ENCODE measurements at regions not wholly inside any gene's neighbourhood (a gene's known extent, or its start where the extent isn't known, plus 50 kb on each side); places are given as distances from the start of the nearest gene placed in this dataset.

- DNase-seq, result no peak
- H3K4me1 ChIP-seq, result peaks cover 4 to 28% of the 10 kb centered on the region in 2 donors
- TF ChIP-seq CTCF (IDR thresholded peaks at IDR 0.05) (no peak), POLR2A (IDR thresholded peaks at IDR 0.05) (no peak)
- H3K27me3 ChIP-seq, result no peaks in the 10 kb centered on the region
- intact Hi-C loops (cut with DNase I; ENCODE audit: low total_unique reads), result no loop called here
- H3K36me3 ChIP-seq, result no peaks in the 10 kb centered on the region
- H3K27ac ChIP-seq, result peak overlapping the region; percentile 4 to 62
- H3K4me3 ChIP-seq, result no peak overlapping the region
- no peaks in the 10 kb centered on the region for H3K9me3 ChIP-seq
These were observed 155.0 kb downstream of the ADAMTS15 start for GRCh38 chr11:130603335-130603906.

DNA sequence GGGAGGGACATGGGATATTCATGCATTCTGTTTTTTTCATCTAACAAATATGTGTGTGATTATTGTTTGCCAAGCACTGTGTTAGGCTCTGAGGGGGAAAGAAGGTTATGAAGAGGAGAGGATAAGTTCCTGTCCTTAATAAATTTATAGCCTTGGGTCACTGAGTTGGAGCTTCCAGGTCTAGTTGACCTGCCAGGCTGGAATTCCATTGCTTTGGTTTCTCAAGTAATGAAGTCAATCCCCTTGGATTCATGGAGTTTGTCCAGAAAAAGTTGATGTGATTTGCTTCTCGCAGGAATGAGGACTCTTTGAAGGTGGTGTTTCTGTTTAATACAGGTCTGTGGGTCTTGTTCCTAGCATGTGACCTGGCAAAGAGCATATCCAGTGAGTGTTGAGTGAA, 156.2 kb downstream of the ADAMTS15 start:
- H3K27ac ChIP-seq, result peak overlapping the region; percentile 14 to 44
- peaks cover 4 to 28% of the 10 kb centered on the region in 2 donors for H3K4me1 ChIP-seq

DNA sequence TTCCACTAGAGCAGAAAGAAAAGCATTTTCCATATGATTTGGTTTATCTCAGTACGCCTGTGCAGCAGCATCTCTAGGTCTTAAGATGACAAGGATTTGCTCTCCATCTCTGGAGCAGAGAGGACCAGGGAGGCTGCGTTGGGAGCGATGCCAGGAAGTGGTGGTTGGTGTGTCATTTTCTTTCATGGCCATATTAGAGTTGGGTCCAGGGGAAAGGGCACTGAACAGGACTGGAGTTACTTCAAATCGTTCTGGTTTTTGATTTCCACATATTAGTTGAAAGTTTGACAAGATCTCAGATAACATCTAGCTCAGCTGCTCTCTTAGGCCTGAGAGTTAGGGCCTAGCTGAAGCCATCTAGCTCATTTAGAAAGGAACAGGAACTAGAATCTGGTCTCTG, 157.7 kb downstream of the ADAMTS15 start:
- Histone ChIP-seq H3K36me3 (no peaks in the 10 kb centered on the region), H3K27me3 (no peaks in the 10 kb centered on the region), H3K4me3 (no peak overlapping the region), H3K27ac (peak overlapping the region; percentile 69 to 75), H3K4me1 (peaks cover 4 to 29% of the 10 kb centered on the region in 2 donors), H3K9me3 (no peaks in the 10 kb centered on the region)
- DNase-seq, result no peak
- intact Hi-C loops (cut with DNase I; ENCODE audit: low total_unique reads), result no loop called here
- TF ChIP-seq CTCF (IDR thresholded peaks at IDR 0.05), result no peak

More for the DNA sequence above, 156.2 kb downstream of the ADAMTS15 start:
- no peaks in the 10 kb centered on the region for H3K27me3 ChIP-seq
- intact Hi-C loops (cut with DNase I; ENCODE audit: low total_unique reads), result no loop called here
- no peaks in the 10 kb centered on the region for H3K36me3 ChIP-seq
- TF ChIP-seq CTCF (IDR thresholded peaks at IDR 0.05), result no peak
- TF ChIP-seq POLR2A (IDR thresholded peaks at IDR 0.05), result no peak
- peak; percentile 60 to 67 for DNase-seq
- H3K4me3 ChIP-seq, result no peak overlapping the region
- H3K9me3 ChIP-seq, result no peaks in the 10 kb centered on the region

GRCh38 chr11:130606781-130607511, 158.5 kb downstream of the ADAMTS15 start:
- peaks cover 4 to 22% of the 10 kb centered on the region in 2 donors for H3K4me1 ChIP-seq
- H3K9me3 ChIP-seq, result no peaks in the 10 kb centered on the region
- intact Hi-C loops (cut with DNase I; ENCODE audit: low total_unique reads), result no loop called here
- no peaks in the 10 kb centered on the region for H3K27me3 ChIP-seq
- no peak overlapping the region for H3K4me3 ChIP-seq
- peak overlapping the region; percentile 69 to 75 for H3K27ac ChIP-seq
- peak; percentile 87 to 92 for DNase-seq
- H3K36me3 ChIP-seq, result no peaks in the 10 kb centered on the region
- TF ChIP-seq POLR2A (IDR thresholded peaks at IDR 0.05) (no peak), CTCF (IDR thresholded peaks at IDR 0.05) (no peak)

DNA sequence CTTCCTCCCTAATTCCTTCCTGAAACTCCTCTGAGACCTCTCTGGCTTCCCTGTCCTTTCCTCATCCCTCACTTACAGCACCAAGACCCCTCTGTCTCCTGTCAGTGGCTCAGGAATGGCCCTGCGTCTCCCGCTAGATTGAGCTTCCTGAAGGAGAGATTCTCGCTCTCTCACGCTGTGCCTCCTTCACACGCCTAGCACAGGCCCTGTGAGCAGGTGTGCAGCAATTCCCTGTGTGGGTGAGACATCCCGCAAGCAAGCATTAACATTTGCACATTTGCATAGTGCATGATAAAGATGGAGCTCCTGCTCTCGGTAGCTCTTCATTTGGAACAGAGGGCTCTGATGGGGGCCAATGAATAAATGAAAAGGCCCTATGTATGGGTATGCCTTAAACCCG, 159.8 kb downstream of the ADAMTS15 start:
- TF ChIP-seq POLR2A (IDR thresholded peaks at IDR 0.05), result no peak
- TF ChIP-seq CTCF (IDR thresholded peaks at IDR 0.05), result no peak
- peaks cover 4 to 17% of the 10 kb centered on the region in 2 donors for H3K4me1 ChIP-seq
- H3K27ac ChIP-seq, result peak overlapping the region; percentile 69 to 75
- H3K27me3 ChIP-seq, result no peaks in the 10 kb centered on the region
- no peaks in the 10 kb centered on the region for H3K36me3 ChIP-seq
- DNase-seq, result no peak
- H3K4me3 ChIP-seq, result no peak overlapping the region
- intact Hi-C loops (cut with DNase I; ENCODE audit: low total_unique reads), result no loop called here
- H3K9me3 ChIP-seq, result no peaks in the 10 kb centered on the region

All from uterus (tissue), 3 donors.